Stimulated activated CD4-positive, alpha-beta T cell treated with anti-CD3 and anti-CD28 coated beads, Interleukin-4, amount 100 ng/mL, for 4 hours (primary cell): ENCODE measurements at regions not wholly inside any gene's neighbourhood (a gene's known extent, or its start where the extent isn't known, plus 50 kb on each side); places are given as distances from the start of the nearest gene placed in this dataset.
"Not testable (repeated sequence)": the region's sequence is repeated elsewhere in the genome, so short reads cannot be mapped to it uniquely, and the experiment has no call there.

ENCODE experiments used
- DNase-seq, 2 experiments: peaks; one replicate each; pipeline ENCODE4 v3.0.0-alpha.2; 2020

- DNase-seq = not testable (repeated sequence)
Observed at GRCh38 chr1:228611707-228612106, 123.6 kb upstream of the RHOU start.

DNA sequence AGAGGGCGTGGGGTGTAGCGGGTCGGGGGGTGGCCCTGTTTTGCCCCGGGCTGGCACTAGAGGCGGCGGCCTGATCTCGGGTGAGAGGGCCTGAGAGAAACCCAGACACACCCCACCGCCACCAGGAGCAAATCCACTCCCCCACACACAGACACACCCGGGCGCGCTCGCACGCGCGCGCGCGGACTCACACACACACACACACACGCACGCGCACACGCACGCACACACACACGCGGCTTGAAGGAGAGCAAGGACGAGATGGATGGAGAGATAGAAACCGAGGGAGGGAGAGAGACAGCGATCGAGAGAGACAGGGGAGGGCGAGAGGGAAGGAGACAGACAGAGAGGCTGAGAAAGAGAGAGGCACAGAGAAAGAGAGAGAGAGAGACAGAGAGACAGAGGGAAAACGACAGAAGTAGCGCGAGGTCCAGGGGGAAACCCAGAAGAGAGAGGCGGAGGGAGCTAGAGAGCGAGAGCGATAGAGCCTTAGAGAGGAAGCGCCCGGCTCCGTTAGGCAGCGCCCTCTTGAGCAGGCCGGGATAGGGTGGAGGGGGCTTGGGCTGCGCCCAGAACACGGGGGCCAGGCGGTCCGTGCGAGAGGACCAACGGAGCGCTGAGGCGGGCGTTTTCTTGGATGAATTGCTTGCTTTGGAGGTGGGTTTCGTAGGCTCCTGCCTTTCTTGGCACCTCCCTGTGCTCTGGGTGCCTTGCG lies 113.1 kb upstream of the RHOU start:
- not testable (repeated sequence) for DNase-seq

- not testable (repeated sequence) for DNase-seq
Observed at GRCh38 chr1:228626481-228626880, 108.8 kb upstream of the RHOU start.

- DNase-seq = not testable (repeated sequence)
Observed at GRCh38 chr1:228632858-228633257, 102.4 kb upstream of the RHOU start.

DNA sequence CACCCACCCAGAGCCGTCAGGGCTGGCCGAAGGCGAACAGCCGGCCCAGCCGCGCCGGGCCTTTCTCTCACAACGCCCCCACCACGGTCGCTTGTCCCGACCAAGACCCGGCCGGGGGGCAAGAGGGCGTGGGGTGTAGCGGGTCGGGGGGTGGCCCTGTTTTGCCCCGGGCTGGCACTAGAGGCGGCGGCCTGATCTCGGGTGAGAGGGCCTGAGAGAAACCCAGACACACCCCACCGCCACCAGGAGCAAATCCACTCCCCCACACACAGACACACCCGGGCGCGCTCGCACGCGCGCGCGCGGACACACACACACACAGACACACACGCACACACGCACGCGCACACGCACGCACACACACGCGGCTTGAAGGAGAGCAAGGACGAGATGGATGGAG lies 100.0 kb upstream of the RHOU start:
- DNase-seq = peak; percentile 40 to 43

DNA sequence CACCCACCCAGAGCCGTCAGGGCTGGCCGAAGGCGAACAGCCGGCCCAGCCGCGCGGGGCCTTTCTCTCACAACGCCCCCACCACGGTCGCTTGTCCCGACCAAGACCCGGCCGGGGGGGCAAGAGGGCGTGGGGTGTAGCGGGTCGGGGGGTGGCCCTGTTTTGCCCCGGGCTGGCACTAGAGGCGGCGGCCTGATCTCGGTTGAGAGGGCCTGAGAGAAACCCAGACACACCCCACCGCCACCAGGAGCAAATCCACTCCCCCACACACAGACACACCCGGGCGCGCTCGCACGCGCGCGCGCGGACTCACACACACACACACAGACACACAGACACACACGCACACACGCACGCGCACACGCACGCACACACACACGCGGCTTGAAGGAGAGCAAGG lies 97.8 kb upstream of the RHOU start:
- DNase-seq = not testable (repeated sequence)

- DNase-seq = peak; percentile 14 to 16
Observed at GRCh38 chr1:228646717-228647522, 88.4 kb upstream of the RHOU start.

GRCh38 chr1:228647523-228648444 lies 87.5 kb upstream of the RHOU start:
- peak in 1 of 2 experiments; percentile 18 for DNase-seq

DNA sequence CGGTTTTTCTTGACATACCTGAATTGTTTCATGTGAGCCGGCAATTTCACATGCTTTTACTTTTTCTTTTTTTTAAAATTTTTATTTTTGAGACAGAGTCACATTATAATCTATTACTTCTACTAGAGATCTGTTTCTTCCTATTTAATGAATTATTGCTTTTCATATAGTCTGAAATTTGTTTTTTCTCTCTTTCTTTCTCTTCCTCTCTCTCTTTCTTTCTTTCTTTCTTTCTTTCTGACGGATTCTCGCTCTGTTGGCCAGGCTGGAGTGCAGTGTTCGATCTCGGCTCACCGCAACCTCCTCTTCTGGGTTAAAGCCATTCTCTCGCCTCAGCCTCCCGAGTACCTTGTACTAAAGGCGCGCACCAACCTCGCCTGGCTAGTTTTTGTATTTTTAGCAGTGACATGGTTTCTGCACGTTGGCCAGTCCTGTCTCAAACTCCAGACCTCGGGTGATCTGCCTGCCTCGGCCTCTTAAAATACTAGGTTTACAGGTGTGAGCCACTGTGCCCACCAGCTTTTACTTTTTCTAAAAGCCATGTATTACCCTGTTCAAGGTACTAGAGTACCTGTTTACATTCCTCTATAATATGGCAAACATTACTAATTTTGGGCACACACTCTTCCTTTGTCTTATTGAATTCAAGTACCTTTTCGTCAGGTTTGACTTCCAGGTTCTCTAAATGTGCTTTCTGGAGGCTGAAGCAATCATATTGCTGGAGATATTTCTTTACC lies 86.5 kb upstream of the RHOU start:
- no peak for DNase-seq

- no peak for DNase-seq
Observed at GRCh38 chr1:228650141-228650540, 85.1 kb upstream of the RHOU start.

DNA sequence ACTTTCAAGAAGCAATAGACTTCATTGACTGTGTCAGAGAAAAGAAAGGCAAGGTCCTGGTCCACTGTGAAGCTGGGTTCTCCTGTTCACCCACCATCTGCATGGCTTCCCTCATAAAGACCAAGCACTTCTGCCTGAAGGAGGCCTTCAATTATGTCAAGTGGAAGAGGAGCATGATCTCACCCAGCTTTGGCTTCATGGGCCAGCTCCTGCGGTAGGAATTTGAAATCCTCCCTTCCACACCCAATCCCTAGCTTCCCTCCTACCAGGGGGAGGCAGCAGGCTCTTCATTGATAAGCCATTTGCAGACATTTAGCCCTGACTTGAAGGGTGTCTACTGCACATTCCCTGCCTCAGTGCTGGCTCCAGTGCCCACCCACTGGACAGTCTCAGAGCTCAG lies 84.3 kb upstream of the RHOU start:
- DNase-seq = no peak

- DNase-seq = no peak
Observed at GRCh38 chr1:228652116-228652515, 83.2 kb upstream of the RHOU start.

- not testable (repeated sequence) for DNase-seq
Observed at GRCh38 chr1:228653057-228653456, 82.2 kb upstream of the RHOU start.

DNA sequence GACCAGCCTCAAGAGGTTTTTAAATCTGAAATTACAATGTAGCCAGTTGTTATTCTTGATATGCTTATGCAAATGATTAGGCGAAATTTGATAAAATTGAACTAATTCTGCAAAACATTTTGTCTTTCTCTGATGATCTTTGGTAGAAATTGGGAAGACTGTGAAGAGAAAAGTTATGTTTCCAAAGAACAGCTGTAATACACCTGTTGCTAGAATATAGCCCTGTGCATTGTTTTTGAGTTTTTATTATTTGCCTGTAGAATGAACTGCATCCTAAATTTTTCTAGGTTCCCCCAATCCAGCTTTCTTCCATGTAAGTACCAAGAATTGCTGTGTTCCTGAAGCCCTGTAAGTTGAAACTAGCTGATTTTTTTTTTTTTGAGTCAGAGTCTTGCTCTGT lies 81.5 kb upstream of the RHOU start:
- DNase-seq = no peak

DNA sequence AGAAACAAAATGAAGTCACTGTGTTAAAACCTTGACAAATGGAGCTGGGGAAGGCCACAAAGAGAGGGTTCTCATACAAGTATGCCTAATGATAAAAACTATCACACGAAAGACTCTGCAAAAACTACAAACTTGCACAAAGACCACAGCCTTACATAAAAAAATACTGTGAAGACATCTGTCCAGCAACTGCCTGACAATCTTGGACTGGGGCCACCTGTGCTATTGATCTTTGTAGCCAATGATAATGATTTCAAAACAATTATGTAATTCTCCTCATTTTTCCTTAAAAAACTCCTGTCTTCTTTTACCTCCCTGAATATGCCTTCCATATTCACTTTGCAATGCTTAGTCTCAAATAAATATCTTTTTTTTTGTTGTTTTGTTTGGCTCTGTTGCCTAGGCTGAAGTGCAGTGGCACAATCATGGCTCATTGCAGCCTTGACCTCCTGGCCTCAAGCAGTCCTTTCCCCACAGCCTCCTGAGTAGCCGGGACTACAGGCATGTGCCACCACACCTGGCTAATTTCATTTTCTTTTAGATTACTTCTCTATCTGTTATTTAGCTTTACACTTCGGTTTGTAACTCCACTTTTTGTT lies 79.4 kb upstream of the RHOU start:
- DNase-seq = no peak

GRCh38 chr1:228662007-228662689 lies 73.1 kb upstream of the RHOU start:
- not testable (repeated sequence) for DNase-seq

DNA sequence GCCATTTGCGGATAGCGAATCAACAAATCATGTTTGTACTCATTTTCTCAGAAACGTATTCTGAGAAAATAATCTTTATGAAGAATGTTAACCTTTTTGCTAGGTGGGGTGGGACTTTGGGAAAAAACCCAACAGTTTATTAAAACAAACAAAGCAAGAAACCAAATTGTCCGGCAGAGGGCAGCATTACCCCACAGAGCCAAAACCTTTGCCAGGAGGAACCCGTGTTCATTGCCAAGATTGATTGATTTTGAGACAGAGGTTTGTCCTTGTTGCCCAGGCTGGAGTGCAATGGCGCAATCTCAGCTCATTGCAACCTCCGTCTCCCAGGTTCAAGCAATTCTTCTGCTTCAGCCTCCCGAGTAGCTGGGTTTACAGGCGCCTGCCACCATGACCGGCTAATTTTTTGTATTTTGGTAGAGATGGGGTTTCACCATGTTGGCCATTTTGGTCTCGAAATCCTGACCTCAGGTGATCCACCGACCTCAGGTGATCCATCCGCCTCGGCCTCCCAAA lies 70.8 kb upstream of the RHOU start:
- DNase-seq = peak; percentile 61 to 74

GRCh38 chr1:228666686-228667623 lies 68.3 kb upstream of the RHOU start:
- no peak for DNase-seq

GRCh38 chr1:228668553-228669241 lies 66.6 kb upstream of the RHOU start:
- no peak for DNase-seq
